ENCODE measurements at regions not wholly inside any gene's neighbourhood (a gene's known extent, or its start where the extent isn't known, plus 50 kb on each side); places are given as distances from the start of the nearest gene placed in this dataset.

DNA sequence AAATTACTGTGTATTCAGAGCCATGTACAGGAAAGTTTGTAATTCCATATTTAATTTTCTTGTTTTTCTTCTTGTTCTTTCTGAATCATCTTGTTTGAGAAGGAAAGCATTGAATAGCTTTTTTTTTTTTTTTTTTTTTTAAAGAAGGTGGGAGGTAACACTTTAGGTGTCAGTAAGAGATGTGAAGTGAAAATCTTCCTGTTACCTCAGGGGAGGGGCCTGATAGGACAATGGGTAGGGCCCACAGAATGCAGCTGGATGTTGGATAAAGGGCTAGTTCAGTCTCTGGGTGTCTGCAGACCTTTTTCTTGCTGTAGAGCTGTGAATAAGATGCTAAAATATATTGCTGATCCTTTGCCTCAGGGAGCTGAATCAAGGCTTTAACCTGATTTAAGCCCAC is 317.4 kb downstream of the MAN2A1 start:
- no peak for DNase-seq (ENCODE audit: extremely low spot score)
- TF ChIP-seq LEF1 (IDR thresholded peaks at IDR 0.05; ENCODE audit: borderline replicate concordance) (no peak), FOXK2 (IDR thresholded peaks at IDR 0.05) (no peak), L3MBTL2 (conservative IDR thresholded peaks at IDR 0.05) (no peak), HDGF (IDR thresholded peaks at IDR 0.05; ENCODE audit: borderline replicate concordance) (no peak), SP1 (IDR thresholded peaks at IDR 0.05) (no peak), NFRKB (IDR thresholded peaks at IDR 0.05) (no peak), ARNT (IDR thresholded peaks at IDR 0.05) (no peak), TARDBP (IDR thresholded peaks at IDR 0.05) (no peak), SUZ12 (IDR thresholded peaks at IDR 0.05) (no peak)
- ChIA-PET POLR2A (no interaction called here), CTCF (no interaction called here)

DNA sequence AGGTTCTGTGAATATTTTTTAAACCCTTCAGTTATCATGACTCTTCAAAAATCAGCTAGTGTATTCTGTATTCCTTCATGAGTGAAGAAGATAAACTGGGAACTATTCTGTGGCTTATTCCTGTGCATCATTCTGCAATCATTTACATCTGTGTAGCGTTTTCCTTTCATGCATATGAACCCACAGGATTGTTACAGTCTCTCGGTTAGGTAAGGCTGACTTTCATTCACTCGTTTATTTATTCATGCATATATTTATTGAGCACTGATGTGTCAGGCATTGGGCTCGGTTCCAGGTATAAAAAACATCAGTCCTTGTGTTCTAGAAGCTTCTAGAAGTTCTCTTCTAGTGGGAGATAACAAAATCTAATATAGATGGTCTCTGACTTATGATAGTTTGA is 318.4 kb downstream of the MAN2A1 start:
- no peak for DNase-seq (ENCODE audit: extremely low spot score)
- ChIA-PET POLR2A (no interaction called here), CTCF (no interaction called here)
- TF ChIP-seq NFRKB (IDR thresholded peaks at IDR 0.05) (no peak), HDGF (IDR thresholded peaks at IDR 0.05; ENCODE audit: borderline replicate concordance) (no peak), SUZ12 (IDR thresholded peaks at IDR 0.05) (no peak)

DNA sequence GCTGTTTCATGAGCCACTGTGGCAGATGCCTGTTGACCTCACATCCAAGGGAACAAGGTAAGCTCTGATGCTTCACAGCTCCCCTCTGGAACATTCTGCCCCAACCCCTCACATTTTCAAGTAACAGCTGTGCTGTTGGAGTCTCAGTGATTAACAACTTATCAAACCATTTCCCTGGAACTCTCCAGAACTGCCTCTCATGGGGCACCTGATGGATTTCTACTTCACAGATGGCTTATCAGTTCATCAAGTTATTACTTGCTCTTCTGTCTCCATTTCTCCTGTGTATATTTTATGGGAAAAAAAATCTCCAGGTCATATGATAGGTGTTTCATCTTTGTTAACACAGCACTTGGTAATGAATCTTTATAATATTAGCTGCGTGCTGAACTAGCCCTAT is 322.4 kb downstream of the MAN2A1 start:
- POLR2A ChIA-PET = no interaction called here
- TF ChIP-seq FOXK2 (IDR thresholded peaks at IDR 0.05) = no peak
- TF ChIP-seq CTBP1 (IDR thresholded peaks at IDR 0.05; ENCODE audit: borderline replicate concordance) = no peak
- TF ChIP-seq ZNF384 (IDR thresholded peaks at IDR 0.05) = no peak
- TF ChIP-seq TARDBP (IDR thresholded peaks at IDR 0.05) = no peak
- TF ChIP-seq HDGF (IDR thresholded peaks at IDR 0.05; ENCODE audit: borderline replicate concordance) = no peak
- TF ChIP-seq ELF4 (IDR thresholded peaks at IDR 0.05) = no peak
- TF ChIP-seq FOXA1 (IDR thresholded peaks at IDR 0.05) = no peak
- TF ChIP-seq, protein P1, sequence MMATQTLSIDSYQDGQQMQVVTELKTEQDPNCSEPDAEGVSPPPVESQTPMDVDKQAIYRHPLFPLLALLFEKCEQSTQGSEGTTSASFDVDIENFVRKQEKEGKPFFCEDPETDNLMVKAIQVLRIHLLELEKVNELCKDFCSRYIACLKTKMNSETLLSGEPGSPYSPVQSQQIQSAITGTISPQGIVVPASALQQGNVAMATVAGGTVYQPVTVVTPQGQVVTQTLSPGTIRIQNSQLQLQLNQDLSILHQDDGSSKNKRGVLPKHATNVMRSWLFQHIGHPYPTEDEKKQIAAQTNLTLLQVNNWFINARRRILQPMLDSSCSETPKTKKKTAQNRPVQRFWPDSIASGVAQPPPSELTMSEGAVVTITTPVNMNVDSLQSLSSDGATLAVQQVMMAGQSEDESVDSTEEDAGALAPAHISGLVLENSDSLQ (IDR thresholded peaks at IDR 0.05) = no peak
- no peak for TF ChIP-seq BHLHE40 (IDR thresholded peaks at IDR 0.05; ENCODE audit: borderline replicate concordance)
- CTCF ChIA-PET = no interaction called here
- no peak for DNase-seq (ENCODE audit: extremely low spot score)

DNA sequence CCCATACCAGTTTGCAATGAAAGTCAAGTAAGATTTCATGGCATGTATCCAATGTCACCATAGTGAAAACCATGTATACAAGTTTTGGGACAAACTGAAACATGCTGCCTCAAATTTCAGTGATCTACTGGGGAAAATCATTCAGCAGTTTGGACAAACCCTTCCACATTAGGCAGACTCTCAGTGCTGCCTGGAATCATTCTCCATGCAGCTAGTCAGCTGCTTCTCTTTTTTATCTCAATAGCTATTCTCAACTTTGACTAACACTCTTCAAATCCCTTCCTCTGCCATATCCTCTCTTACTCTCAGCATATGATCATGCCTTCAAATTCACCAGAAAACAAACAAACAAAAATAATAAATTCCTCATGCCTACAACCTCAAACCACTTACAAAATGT is 323.3 kb downstream of the MAN2A1 start:
- POLR2A ChIA-PET = no interaction called here
- CTCF ChIA-PET = no interaction called here
- TF ChIP-seq FOXK2 (IDR thresholded peaks at IDR 0.05) = no peak
- TF ChIP-seq, protein P1 (IDR thresholded peaks at IDR 0.05) = no peak
- no peak for TF ChIP-seq SP1 (IDR thresholded peaks at IDR 0.05)
- no peak for TF ChIP-seq ELF4 (IDR thresholded peaks at IDR 0.05)
- TF ChIP-seq LEF1 (IDR thresholded peaks at IDR 0.05; ENCODE audit: borderline replicate concordance) = no peak
- TF ChIP-seq CTBP1 (IDR thresholded peaks at IDR 0.05; ENCODE audit: borderline replicate concordance) = no peak
- TF ChIP-seq BHLHE40 (IDR thresholded peaks at IDR 0.05; ENCODE audit: borderline replicate concordance) = no peak
- TF ChIP-seq HDGF (IDR thresholded peaks at IDR 0.05; ENCODE audit: borderline replicate concordance) = no peak
- no peak for TF ChIP-seq ARNT (IDR thresholded peaks at IDR 0.05)
- TF ChIP-seq NFRKB (IDR thresholded peaks at IDR 0.05) = no peak
- TF ChIP-seq L3MBTL2 (conservative IDR thresholded peaks at IDR 0.05) = no peak
- TF ChIP-seq FOXA1 (IDR thresholded peaks at IDR 0.05) = no peak
- no peak for TF ChIP-seq FOXM1 (IDR thresholded peaks at IDR 0.05; ENCODE audit: borderline replicate concordance)
- TF ChIP-seq SUZ12 (IDR thresholded peaks at IDR 0.05) = no peak
- no peak for TF ChIP-seq ZNF384 (IDR thresholded peaks at IDR 0.05)
- no peak for TF ChIP-seq TARDBP (IDR thresholded peaks at IDR 0.05)
- DNase-seq (ENCODE audit: extremely low spot score) = no peak

DNA sequence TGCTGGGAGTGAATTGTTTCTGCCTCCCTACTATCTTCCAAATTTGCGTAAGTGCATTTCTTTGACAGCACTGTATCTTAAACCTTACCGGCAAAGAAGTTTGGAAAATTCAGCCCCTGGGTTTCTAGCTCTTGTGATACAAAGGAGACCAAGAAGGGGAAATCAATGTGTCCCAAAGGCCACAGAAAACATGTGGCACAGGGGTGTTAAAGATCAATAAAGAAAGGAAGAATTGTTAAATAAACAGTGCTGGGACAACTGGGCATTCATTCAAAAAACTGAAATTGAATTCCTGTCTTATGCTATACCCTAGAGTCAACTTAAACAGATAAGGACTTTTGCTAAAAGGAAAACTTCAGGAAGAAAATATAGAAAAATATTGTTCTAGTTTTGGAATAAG is 328.1 kb downstream of the MAN2A1 start:
- CTCF ChIA-PET = no interaction called here
- no peak for TF ChIP-seq FOXA1 (IDR thresholded peaks at IDR 0.05)
- TF ChIP-seq SP1 (IDR thresholded peaks at IDR 0.05) = no peak
- TF ChIP-seq FOXK2 (IDR thresholded peaks at IDR 0.05) = no peak
- no peak for TF ChIP-seq FOXM1 (IDR thresholded peaks at IDR 0.05; ENCODE audit: borderline replicate concordance)
- TF ChIP-seq ARNT (IDR thresholded peaks at IDR 0.05) = no peak
- TF ChIP-seq HDGF (IDR thresholded peaks at IDR 0.05; ENCODE audit: borderline replicate concordance) = no peak
- TF ChIP-seq ELF4 (IDR thresholded peaks at IDR 0.05) = no peak
- no peak for TF ChIP-seq ZNF384 (IDR thresholded peaks at IDR 0.05)
- TF ChIP-seq, protein P1 (IDR thresholded peaks at IDR 0.05) = no peak
- no peak for TF ChIP-seq L3MBTL2 (conservative IDR thresholded peaks at IDR 0.05)
- no peak for TF ChIP-seq SUZ12 (IDR thresholded peaks at IDR 0.05)
- no peak for TF ChIP-seq LEF1 (IDR thresholded peaks at IDR 0.05; ENCODE audit: borderline replicate concordance)
- POLR2A ChIA-PET = no interaction called here
- no peak for DNase-seq (ENCODE audit: extremely low spot score)

DNA sequence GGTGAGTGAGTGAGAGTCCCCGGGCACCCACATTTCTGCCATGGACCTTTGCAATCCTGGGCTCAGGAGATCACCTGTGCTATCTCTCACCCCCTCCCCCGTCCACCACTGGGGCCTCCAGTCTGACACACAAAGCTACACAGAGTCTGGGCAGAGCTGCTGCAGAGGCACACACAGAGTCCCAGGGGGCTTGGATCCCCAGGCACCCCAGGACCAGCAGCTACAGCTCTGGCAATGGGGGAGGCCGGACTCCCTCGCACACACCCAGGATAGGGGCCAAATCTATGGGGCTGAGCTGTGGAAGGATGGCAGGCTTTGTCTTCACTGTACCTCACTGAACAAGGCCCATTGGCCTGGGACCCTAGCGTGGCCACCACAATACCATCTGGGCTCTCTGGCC is 328.8 kb downstream of the MAN2A1 start:
- DNase-seq (ENCODE audit: extremely low spot score) = no peak
- TF ChIP-seq FOXK2 (IDR thresholded peaks at IDR 0.05) (no peak), NFRKB (IDR thresholded peaks at IDR 0.05) (no peak), TARDBP (IDR thresholded peaks at IDR 0.05) (no peak), SP1 (IDR thresholded peaks at IDR 0.05) (no peak)
- TF ChIP-seq, protein P1 (IDR thresholded peaks at IDR 0.05) = no peak
- POLR2A ChIA-PET = no interaction called here
- CTCF ChIA-PET = no interaction called here

DNA sequence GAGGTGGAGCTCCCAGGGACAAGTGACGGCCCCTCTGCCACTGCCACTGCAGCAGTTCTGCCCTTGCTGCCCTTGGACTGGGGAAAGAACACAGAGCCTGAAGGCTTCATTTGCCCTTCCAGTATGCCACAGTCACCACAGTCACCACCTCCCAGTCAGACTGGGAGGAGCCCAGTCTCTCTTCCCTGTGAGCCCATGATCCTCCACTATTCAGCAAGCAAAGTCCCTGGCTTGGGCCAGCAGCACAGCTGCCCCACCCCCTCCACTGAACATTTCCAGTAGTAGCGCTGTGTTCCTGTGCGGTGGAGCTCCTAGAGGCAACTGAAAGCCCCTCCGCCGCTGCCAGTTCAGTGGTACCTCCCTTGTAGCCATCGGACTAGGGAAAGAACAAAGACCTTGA is 329.4 kb downstream of the MAN2A1 start:
- CTCF ChIA-PET = no interaction called here
- TF ChIP-seq FOXM1 (IDR thresholded peaks at IDR 0.05; ENCODE audit: borderline replicate concordance) (no peak), ZNF384 (IDR thresholded peaks at IDR 0.05) (no peak), FOXA1 (IDR thresholded peaks at IDR 0.05) (no peak), L3MBTL2 (conservative IDR thresholded peaks at IDR 0.05) (no peak), LEF1 (IDR thresholded peaks at IDR 0.05; ENCODE audit: borderline replicate concordance) (no peak), TARDBP (IDR thresholded peaks at IDR 0.05) (no peak), FOXK2 (IDR thresholded peaks at IDR 0.05) (no peak), SP1 (IDR thresholded peaks at IDR 0.05) (no peak), SUZ12 (IDR thresholded peaks at IDR 0.05) (no peak), CTBP1 (IDR thresholded peaks at IDR 0.05; ENCODE audit: borderline replicate concordance) (no peak), HDGF (IDR thresholded peaks at IDR 0.05; ENCODE audit: borderline replicate concordance) (no peak)
- TF ChIP-seq, protein P1 (IDR thresholded peaks at IDR 0.05) = no peak
- no peak for DNase-seq (ENCODE audit: extremely low spot score)
- POLR2A ChIA-PET = no interaction called here

Measured in HEK293T (cell line).